MCF 10A (cell line): ENCODE measurements at regions not wholly inside any gene's neighbourhood (a gene's known extent, or its start where the extent isn't known, plus 50 kb on each side); places are given as distances from the start of the nearest gene placed in this dataset.

Experiments
- BruUV-seq: library from RNA; stranded (reverse); fragments of 400-500 nt; replicated peaks from 2 replicates; lab custom pipeline; 2021; lab: Mats Ljungman, UMichigan
- CTCF ChIA-PET: fragments of 300-600 bp; sonication (Branson Sonifier 250); formaldehyde crosslinking; extraction: SDS; loops from one replicate; lab custom pipeline; 2021; ENCODE audit warnings: antibody characterized with exemption, inconsistent platforms; lab: Yijun Ruan, JAX
- POLR2A ChIA-PET: fragments of 300-600, 350-650 bp; sonication (Branson Sonifier 250); formaldehyde crosslinking; extraction: SDS; loops from one replicate; lab custom pipeline; 2020; ENCODE audit warnings: antibody characterized with exemption, inconsistent platforms; lab: Yijun Ruan, JAX
- DNase-seq: peaks from one replicate; pipeline ENCODE4 v3.0.0-alpha.2; 2018; ENCODE audit not compliant: unreplicated experiment
- H3K27ac Mint-ChIP-seq: one replicate; pipeline ENCODE4 v1.8.0; 2022; ENCODE audit warnings: mild to moderate bottlenecking, low read depth, mixed read lengths; ENCODE audit not compliant: unreplicated experiment
- H3K27me3 Mint-ChIP-seq: one replicate; pipeline ENCODE4 v1.8.0; 2022; ENCODE audit warnings: mixed read lengths; ENCODE audit not compliant: insufficient read depth, unreplicated experiment
- H3K36me3 Mint-ChIP-seq: one replicate; pipeline ENCODE4 v1.8.0; 2022; ENCODE audit warnings: mild to moderate bottlenecking, moderate library complexity, mixed read lengths; ENCODE audit not compliant: insufficient read depth, unreplicated experiment
- H3K4me1 Mint-ChIP-seq: one replicate; pipeline ENCODE4 v1.8.0; 2022; ENCODE audit warnings: mixed read lengths; ENCODE audit not compliant: insufficient read depth, unreplicated experiment
- H3K4me3 Mint-ChIP-seq: one replicate; pipeline ENCODE4 v1.8.0; 2022; ENCODE audit warnings: mild to moderate bottlenecking, moderate library complexity, mixed read lengths; ENCODE audit not compliant: unreplicated experiment
- H3K9me3 Mint-ChIP-seq: one replicate; pipeline ENCODE4 v1.8.0; 2022; ENCODE audit warnings: mixed read lengths; ENCODE audit not compliant: unreplicated experiment
- intact Hi-C: fragments of 100-400 bp; cut with micrococcal nuclease; formaldehyde crosslinking; loops from 2 replicates; pipeline ENCODE4 v1.14.1; 2022
- TF ChIP-seq, protein P1 (sequence below): fragments of 200-600 bp; IDR thresholded peaks from one replicate; pipeline ENCODE4 v1.8.0; 2022; ENCODE audit warnings: antibody characterized with exemption, mild to moderate bottlenecking; ENCODE audit not compliant: unreplicated experiment

GRCh38 chr2:71747559-71747958 is 294.2 kb downstream of the DYSF start:
- BruUV-seq: no TSS peak
- H3K4me3 Mint-ChIP-seq: no peak overlapping the region
- H3K36me3 Mint-ChIP-seq: no peaks in the 10 kb centered on the region
- H3K27me3 Mint-ChIP-seq: peaks cover 12% of the 10 kb centered on the region
- H3K9me3 Mint-ChIP-seq: peaks cover 11% of the 10 kb centered on the region
- TF ChIP-seq, protein P1, sequence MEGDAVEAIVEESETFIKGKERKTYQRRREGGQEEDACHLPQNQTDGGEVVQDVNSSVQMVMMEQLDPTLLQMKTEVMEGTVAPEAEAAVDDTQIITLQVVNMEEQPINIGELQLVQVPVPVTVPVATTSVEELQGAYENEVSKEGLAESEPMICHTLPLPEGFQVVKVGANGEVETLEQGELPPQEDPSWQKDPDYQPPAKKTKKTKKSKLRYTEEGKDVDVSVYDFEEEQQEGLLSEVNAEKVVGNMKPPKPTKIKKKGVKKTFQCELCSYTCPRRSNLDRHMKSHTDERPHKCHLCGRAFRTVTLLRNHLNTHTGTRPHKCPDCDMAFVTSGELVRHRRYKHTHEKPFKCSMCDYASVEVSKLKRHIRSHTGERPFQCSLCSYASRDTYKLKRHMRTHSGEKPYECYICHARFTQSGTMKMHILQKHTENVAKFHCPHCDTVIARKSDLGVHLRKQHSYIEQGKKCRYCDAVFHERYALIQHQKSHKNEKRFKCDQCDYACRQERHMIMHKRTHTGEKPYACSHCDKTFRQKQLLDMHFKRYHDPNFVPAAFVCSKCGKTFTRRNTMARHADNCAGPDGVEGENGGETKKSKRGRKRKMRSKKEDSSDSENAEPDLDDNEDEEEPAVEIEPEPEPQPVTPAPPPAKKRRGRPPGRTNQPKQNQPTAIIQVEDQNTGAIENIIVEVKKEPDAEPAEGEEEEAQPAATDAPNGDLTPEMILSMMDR: no peak
- ChIA-PET CTCF (interaction anchor here (0.6 to 0.9 kb wide), 3 partner anchors 31 to 180 kb away, joined by 3 read pairs; no protein-coding TSS in a partner anchor), POLR2A (interaction anchor here (0.6 kb wide), 1 partner anchor 720 kb away, joined by 3 read pairs; no protein-coding TSS in a partner anchor)
- no peak for DNase-seq
- H3K4me1 Mint-ChIP-seq: peaks cover 14% of the 10 kb centered on the region
- H3K27ac Mint-ChIP-seq: no peak overlapping the region
- intact Hi-C loops: no loop called here

GRCh38 chr2:71746946-71747501 is 293.7 kb downstream of the DYSF start:
- POLR2A ChIA-PET: interaction anchor here (0.6 kb wide), 1 partner anchor 720 kb away, joined by 3 read pairs; no protein-coding TSS in a partner anchor
- DNase-seq: peak; percentile 51
- Mint-ChIP-seq H3K36me3 (no peaks in the 10 kb centered on the region), H3K4me3 (no peak overlapping the region), H3K27me3 (peaks cover 7% of the 10 kb centered on the region), H3K4me1 (peaks cover 14% of the 10 kb centered on the region), H3K9me3 (peaks cover 5% of the 10 kb centered on the region), H3K27ac (peak overlapping the region; percentile 16)
- intact Hi-C loops: no loop called here
- CTCF ChIA-PET: interaction anchor here (0.6 to 0.9 kb wide), 5 partner anchors 10 to 180 kb away, joined by 3 to 4 read pairs (median 3); no protein-coding TSS in a partner anchor
- TF ChIP-seq, protein P1: no peak
- BruUV-seq: no TSS peak

GRCh38 chr2:71744781-71745180 is 291.4 kb downstream of the DYSF start:
- Mint-ChIP-seq H3K9me3 (peaks cover 12% of the 10 kb centered on the region), H3K4me1 (peaks cover 14% of the 10 kb centered on the region), H3K36me3 (no peaks in the 10 kb centered on the region), H3K27ac (no peak overlapping the region), H3K27me3 (peaks cover 5% of the 10 kb centered on the region), H3K4me3 (no peak overlapping the region)
- TF ChIP-seq, protein P1: no peak
- BruUV-seq: no TSS peak
- ChIA-PET CTCF (no interaction called here), POLR2A (no interaction called here)
- intact Hi-C loops: no loop called here
- DNase-seq: no peak

DNA sequence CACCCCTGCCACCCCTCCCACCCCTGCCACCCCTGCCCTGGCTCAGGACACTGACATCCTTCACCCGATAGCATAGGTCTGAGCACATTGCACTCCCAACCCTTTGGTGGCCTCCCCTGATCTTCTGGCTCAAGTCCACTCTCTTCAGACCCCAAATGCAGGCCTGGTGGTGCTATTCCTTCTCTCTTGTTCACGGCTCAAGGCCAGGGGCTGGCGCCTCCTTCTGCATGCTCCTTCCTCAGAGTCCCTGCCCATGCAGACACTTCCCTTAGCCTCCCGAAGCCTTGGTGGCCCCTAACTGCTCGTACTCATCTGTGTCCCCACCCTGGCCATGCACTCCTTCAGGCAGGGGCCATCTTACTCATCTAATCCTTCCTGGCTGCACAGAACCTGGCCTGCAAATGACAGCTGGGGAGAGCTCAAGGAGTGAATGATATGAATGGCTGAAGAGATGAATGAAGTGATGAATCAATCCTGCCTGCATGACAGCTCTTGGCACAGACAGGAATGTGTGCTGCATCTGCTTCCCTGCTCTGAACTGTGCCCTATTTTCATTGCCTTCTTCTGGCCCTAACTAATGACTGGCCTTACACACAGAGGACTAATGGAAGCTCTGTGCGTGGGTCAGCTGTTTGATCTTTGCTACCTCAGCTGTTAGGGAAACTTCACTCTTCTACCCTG is 290.8 kb downstream of the DYSF start:
- no peak overlapping the region for H3K27ac Mint-ChIP-seq
- POLR2A ChIA-PET: no interaction called here
- H3K4me1 Mint-ChIP-seq: peaks cover 14% of the 10 kb centered on the region
- no TSS peak for BruUV-seq
- H3K27me3 Mint-ChIP-seq: peaks cover 12% of the 10 kb centered on the region
- CTCF ChIA-PET: interaction anchor here (0.6 kb wide), 1 partner anchor 196 kb away, joined by 3 read pairs; no protein-coding TSS in a partner anchor
- DNase-seq: peak; percentile 46
- H3K4me3 Mint-ChIP-seq: no peak overlapping the region
- peaks cover 12% of the 10 kb centered on the region for H3K9me3 Mint-ChIP-seq
- no peaks in the 10 kb centered on the region for H3K36me3 Mint-ChIP-seq
- TF ChIP-seq, protein P1: no peak
- intact Hi-C loops: no loop called here
